DOHH2 (cell line): ENCODE measurements at regions not wholly inside any gene's neighbourhood (a gene's known extent, or its start where the extent isn't known, plus 50 kb on each side); places are given as distances from the start of the nearest gene placed in this dataset.

Experiments used
- CTCF ChIP-seq: fragments of 200-600 bp; sonication (generic); IDR thresholded peaks from one replicate; pipeline ENCODE4 v1.5.1; 2014; ENCODE audit warnings: antibody characterized with exemption, mild to moderate bottlenecking, low read depth, low read length; ENCODE audit not compliant: poor library complexity, severe bottlenecking
- EZH2phosphoT487 ChIP-seq: fragments of 200-600 bp; sonication (generic); IDR thresholded peaks from 2 replicates; pipeline ENCODE4 v1.6.1; 2017; ENCODE audit warnings: borderline replicate concordance, mild to moderate bottlenecking, antibody characterized with exemption, low read length, moderate library complexity, mixed read lengths

GRCh38 chr7:131268906-131269305 lies 58.8 kb upstream of the MKLN1 start:
- TF ChIP-seq CTCF (no peak), EZH2phosphoT487 (no peak)
